ENCODE measurements at regions not wholly inside any gene's neighbourhood (a gene's known extent, or its start where the extent isn't known, plus 50 kb on each side); places are given as distances from the start of the nearest gene placed in this dataset.

DNA sequence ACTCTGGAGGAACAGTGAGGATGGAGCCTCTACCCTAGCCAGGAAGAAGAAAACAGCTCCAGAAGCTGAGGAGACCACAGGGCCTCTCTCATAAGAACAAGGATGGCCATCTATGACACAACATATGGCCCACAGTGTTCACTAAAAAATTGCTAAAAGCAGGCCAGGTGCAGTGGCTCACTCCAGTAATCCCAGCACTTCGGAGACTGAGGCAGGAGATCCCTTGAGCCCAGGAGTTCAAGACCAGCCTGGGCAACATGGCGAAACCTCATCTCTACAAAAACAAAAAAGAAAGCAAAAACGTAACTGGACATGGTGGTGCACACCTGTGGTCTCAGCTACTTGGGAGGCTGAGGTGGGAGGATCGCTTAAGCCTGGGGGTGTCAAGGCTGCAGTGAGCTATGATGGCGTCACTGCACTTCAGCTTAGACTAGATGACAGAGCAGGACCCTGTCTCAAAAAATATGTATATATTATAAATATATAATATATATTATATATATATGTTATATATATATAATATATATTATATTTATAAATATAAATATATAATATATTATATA, 103.1 kb downstream of the TOMM20 start:
- DNase-seq, result peak; percentile 27

DNA sequence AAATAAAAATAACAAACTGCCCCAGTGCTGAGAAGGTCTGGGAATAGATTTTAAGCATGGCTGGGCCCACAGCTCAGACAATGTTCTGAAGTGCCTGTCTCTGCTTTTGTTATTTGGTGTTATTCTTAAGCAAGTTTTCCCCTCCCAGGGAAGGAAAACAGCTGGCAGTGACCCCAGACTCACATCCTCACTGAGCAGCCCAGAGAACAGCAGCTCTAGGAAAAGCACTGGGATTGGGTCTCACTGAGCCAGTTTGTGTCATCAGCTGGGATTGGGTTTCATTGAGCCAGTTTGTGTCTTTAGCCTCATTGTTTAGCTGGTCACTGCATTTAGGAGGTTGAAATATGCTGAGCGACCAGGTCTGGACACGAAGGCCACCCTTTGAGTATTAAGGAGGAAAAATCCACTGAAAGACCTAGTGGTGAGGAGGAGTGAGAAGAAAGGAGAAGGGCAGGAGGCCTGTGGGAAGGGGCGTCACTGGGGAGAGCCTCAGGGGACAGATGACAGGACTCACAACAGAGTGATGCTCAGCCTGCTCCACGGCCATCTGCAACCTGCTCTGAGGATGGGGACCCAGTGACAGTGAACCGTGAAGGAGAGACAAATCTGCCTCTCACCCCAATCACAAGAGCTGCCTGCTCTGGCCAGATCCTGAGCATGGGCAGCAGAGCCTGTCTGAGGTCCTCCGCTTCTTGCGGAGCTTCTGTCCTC, 103.8 kb downstream of the TOMM20 start:
- DNase-seq, result no peak

DNA sequence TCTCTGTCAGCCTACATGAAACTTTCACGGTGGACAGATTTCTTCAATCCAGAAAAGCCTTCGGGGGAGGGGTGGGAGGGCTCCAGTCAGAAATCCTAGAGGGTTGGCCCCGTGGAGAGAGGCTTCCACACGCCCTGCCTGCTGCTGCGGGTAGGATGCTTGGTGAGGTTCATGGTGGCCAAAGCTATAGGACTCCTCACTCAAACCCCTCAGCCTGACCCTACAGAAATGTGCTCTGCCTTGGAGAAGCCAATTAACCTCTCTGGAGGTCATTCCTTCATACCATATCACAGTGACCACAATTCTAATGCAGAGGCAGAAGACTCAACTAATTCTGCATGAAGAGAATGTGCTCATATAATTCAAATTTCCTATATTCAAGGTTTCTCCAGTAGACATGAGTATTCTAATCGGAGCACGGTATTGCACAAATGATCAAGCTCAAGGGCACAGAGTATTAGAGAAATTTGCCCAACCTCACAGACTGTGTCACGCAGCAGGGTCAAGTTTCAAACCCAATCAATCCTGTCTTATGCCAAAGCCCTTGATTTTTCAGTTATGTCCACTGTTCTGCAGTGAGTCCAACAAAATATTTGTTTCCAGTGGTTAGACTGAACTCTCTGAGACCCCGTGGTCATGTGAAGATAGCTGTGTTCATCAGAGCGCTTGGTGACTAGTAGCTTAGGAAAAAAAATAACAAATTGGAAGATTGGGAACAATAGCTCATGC, 104.8 kb downstream of the TOMM20 start:
- no peak for DNase-seq

DNA sequence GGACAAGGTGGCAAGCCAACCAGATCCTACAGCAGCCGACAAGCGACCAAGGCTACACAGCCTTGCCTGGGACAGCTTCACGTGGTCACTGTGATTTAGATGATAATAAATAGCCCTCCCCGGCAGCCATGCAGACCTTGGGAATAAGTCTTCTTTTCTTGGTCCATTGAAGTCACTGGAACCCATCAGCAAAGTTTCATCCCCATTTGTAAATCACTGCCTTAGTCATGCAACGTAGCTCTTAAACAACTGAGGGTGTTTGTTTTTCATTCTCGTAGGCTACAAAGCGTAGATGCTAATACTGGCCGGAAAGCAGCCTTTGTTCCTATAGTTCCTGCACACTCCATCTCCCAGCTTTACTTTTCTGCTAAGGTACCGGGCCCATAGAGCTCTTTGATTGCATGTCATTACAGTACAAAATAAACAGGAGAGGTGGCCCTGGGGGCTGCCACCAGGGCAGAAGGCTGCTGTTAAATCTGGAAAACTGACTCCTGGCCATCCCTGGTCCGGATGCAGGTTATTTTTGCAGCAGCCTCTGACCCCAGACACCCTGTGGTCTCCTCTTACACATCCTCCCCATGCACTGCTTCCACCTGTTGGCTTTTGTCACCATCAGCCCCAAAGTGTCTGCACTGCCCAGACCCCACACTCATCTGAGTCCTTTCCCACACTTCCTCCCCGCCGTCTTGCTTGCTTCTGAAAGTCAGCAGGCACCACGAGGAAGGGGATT, 105.5 kb downstream of the TOMM20 start:
- DNase-seq, result no peak

DNA sequence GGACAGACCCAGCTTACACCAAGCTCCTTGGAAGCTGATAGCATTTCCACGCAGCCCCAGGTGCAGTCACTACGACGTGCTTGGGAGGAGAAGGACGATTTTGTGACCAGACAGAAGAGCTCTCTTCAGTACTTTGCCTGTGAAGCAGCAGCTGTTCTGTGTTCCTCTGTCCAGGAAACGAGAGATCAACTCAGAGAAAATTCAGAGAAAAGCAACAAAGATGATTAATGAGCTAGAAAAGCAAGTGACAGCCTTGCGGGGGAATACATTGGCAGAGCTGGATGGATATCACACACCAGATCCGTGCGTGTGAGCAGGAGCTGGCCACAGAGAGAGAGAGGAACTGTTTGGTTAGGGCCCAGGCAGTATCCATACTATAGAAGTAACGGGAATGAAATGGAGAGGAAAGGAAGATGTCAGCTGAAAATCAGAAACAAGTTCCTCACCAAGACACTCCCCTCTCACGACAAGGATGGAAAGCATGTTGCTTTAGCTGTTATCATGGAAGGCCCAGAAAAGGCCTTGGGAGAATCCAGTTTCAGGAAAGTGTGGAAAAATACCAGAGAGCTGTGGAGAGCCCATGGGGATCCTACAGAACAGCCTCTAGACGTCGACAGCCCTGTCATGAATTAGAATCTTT, 106.2 kb downstream of the TOMM20 start:
- no peak for DNase-seq

DNA sequence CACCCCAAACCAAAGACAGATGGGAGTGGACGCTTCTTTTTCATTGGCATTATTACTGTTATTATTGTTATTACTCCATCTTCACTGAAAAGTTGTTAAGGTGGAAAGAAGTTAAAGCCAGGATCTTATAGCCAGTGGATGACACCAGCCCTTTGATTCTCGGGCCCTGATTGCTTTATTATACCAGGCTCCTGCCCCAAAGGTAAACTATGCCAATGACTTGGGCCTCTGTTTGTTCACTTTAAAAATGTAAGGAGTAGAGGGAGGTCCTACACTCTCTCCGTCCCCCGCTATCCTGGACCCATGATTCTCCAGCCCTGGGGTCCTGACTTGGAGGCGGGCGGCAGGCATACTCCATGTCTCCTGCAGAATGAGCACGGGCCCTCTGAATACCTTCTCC, 106.8 kb downstream of the TOMM20 start:
- DNase-seq, result no peak

DNA sequence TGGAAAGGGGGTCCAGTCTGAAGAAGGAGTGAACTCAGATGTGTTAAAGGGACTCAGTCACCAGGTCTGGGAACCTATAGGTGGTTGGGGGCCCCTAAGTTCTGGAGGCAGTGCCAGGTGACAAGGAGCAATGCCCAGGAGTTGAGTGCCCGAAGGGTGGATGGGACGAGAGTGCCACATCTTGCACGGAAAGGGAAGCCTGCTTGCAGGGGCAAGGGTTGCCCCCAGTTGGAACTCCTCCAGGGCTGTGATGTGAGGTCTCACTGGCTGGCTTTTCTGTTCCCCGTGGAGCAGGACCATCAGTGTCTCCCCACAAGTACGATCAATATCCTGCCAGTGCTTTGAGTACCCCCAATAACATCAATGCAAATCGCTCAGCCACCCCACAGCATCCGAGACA, 107.3 kb downstream of the TOMM20 start:
- no peak for DNase-seq

DNA sequence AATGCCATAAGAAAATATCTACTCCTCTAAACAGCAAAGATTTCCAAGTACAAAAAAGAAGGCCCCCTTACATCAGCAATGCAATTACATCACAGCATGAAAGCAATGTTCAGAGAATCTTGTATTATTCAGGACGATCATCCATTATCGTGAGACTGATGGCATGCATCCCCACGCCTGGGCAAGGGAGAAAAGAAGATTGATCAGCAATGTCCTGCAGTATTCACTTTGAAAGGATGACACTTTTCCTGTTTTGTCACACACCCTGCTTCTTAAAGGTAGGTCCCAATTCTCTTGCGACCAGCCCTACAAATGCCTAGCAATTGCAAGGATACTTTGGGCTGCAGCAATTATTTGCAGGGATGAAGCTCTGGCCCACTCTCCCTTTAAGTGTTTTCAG, 108.7 kb downstream of the TOMM20 start:
- no peak for DNase-seq

DNA sequence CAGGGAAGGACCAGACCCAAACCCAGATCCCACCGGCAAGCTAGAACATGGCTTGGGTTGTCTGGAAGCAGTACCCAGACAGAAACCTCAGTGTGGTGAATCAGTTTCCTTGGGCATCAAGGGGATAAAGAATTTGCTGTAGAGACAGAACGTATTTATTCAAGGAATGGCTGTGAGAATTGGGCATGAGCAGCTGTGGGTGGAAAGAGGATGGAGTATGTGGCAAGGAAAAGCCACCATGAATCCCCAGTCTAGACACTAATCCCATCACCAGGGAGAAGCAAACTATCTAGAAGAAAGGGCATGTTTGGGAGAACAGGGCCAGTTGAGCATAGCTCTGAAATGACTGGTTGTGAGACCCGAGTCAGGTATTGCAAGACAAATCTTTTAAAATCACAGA, 109.2 kb downstream of the TOMM20 start:
- DNase-seq, result no peak

DNA sequence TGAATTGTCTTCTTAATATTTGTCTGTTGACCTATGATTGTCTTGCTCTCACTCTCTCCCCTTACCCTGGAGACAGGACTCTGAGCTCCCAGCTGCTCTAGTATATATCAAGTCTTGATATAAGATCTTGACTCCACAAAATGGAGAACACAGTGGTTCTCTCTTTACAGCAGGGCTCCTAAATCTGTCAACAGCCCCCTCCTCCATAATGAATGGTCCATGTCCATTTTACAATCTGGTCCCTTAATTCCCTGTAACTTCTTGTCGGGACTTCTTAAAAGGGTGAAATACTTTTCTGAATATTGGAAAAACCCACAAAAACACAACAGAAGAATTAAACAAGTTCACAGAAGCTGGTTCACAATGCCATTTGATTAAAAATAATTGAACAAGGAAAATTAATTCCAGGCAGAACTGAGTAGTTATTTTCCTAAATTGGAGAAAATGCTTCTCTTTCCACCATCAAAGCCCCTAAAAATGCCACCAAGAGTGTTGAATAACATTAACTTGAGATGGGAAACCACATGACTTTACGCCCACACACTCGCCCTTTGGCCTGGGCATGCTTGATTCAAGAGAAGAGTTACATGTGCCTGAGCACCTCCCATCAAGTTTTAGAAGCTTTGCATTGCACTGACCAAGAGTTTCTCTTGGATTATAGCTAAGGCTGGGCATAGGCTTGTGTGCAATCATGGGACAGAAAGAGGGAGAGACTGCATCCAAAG, 109.8 kb downstream of the TOMM20 start:
- DNase-seq, result no peak

DNA sequence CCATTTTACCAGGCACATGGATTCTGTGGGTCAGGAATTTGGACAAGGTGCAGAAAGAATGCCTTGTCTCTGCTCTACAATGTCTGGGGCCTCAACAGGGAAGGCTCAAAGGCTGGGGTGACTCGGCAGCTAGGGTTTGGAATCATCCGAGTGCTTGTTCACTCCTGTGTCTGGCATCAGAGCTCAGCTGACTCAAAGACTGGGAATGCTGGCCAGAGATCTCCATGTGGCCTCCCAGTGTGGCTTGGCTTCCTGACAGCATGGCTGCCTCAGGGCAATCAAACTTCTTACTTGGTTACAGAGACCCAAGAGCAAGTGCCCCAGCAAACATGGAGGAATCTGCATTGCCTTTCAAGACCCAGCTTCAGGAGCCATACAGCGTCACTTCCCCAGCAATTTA, 110.5 kb downstream of the TOMM20 start:
- no peak for DNase-seq

DNA sequence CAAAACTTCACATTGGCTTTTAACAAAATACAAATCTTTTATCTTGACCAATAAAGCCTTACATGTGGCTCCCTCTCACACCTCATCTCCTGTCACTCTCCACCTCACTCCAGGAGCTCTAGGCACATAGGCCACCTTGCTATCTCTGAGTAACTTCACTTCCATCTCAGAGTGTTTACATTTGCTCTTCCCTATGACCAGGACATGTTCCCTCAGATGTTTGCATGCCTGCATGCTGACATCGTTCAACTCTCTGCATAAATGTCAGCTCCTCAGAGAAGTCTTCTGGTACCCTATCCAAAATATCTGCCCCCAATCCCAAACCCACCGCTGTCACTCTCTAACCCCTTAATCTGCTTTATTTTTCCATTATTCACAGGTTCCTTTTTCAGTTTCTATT, 110.9 kb downstream of the TOMM20 start:
- no peak for DNase-seq

DNA sequence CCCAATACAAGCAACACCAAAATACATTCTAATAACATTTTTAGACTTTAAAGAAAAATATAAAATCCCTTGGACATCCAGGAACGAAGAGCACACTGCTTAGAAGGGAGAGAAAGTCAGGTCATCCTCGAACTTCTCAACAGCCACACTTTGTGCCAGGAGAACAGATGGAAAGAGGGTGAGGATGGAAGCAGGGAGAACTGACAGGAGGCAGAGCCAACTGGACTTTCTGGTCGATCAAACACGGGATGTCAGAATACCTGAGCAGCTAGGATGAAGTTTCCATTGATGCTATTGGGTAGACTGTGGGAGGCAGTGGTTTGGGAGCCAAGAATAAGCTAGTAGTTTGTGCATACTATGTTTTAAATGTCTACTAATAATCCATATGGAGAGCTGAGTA, 111.4 kb downstream of the TOMM20 start:
- no peak for DNase-seq

DNA sequence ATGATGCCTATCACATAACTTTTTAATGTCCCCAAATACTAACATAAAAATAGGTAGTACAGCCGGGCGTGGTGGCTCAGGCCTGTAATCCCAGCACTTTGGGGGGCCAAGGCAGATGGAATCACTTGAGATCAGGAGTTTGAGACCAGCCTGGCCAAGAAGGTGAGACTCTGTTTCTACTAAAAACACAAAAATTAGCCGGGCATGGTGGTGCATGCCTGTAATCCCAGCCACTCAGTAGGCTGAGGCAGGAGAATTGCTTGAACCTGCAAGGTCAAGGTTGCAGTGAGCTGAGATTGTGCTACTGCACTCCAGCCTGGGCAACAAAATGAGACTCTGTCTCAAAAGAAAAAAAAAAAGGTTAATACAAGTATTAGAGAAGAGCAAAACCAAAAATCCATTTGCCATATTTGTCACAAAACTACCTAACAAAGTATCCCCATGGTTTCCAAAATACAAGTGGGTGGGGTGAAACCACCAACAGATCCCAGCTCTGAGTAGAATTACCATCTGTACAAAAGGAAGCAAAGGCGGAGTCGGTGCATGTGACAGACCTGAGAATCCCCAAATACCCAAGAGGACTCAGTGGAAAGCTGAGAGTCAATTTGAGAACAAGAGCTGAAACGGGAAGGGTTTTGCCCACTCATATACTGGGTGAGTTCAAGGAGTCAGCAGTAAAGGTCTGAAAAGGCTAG, 113.2 kb downstream of the TOMM20 start:
- no peak for DNase-seq

DNA sequence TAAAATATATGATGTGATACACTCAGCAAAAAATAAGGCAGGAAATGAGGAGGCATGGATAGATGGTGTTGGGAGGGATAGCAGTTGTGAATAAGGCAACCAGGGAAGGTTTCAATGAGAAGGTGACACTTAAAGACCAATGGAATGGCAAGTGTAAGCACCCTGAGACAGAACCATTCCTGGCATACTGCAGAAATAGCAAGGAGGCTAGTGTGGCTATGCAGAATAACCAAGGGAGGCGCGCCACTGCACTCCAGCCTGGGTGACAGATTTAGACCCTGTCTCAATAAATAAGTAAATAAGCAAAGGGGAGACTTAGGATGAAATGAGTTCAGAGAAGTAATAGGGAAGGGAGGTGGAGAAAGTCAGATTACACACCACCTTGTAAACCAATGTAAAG, 113.9 kb downstream of the TOMM20 start:
- no peak for DNase-seq

DNA sequence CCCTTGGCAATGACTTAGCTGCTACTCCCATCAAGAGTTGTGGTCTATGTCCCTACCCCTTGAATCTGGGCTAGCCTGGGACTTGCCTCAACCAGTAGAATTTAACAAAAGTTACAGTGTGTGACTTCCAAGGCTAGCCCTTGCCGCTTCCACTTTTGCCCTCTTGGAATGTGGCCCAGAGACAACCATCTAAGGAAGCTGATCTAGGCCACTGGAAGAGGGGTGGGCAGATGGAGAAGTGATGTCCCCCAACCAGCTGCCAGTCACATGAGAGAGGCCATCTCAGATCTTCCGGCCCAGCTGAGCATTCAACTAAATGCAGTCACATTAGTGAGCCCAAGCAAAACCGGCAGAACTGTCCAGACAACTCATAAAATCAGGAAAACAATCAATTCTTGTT, 115.1 kb downstream of the TOMM20 start:
- DNase-seq, result no peak

DNA sequence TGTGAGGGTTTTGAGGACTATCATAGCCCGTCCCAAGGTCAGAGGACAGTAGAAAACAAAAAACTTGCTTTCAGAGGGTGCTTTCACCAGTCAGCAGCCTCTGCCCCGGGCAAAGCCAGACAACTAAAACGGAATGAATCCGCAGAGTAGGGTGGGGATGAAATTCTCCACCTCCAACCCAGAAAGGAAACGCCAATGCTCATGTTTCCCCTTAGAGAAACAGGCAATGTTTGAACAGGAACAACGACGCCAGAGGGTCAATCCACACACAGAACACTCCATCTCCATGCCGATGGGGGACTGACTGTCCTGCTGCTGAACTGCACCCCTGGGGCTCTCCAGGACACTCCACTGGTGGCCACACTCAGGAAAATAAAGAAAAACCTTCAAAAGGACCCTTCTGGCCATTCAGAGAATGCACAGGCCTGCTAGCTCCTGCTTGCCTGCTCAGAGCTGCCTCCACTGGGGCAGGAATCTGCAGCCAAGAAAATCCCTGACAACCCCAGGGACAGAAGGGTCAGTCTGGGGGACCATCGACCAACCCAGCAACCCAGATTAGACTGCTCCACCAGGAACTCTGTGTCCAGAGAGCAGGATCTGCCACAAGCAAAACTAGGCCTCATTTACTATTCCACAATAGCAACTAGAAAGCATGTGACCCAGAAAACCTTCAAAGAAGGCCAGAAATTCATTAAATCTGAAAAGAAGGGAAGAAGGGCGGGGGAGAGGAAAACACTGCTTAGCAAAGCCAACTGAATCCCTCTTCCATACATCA, 116.0 kb downstream of the TOMM20 start:
- DNase-seq, result no peak

DNA sequence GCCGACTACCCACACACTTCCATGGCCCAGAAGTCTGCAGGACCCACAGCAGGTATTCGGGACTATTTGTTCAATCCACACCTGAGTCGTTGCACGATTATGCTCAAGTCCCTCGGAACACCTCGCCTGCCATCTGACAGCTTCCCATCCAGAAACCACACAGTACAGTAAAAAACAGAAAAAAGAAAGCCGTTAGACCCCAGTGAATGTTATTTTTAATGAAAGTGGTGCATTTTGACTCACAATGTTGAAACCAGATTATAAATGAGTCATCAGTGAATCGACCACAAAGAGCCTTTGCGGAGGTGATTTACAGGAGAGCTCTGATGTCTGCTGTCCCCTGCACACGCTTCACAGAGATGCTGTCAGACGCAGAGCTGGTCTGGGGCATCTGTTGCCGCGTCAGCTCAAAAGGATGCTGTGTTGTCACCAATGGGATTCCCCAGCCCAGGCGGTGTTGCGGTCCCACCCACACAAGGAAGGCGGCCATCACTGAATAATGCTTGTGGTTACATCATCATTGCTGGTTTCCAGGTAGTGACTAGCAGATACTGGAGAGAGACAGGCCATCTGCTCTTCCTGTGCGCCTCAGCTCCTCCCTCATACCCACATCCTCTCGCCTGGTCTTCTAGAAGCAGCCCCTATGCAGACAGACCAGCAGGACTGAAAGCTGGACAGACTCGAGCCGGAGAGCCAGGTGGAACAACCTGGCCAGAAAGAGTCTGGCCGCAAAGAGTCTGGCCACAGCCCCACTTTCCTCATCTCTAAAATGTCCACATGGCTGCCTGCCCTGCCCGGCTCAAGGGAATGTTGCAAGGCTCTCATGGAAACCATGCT, 116.8 kb downstream of the TOMM20 start:
- peak; percentile 30 for DNase-seq

DNA sequence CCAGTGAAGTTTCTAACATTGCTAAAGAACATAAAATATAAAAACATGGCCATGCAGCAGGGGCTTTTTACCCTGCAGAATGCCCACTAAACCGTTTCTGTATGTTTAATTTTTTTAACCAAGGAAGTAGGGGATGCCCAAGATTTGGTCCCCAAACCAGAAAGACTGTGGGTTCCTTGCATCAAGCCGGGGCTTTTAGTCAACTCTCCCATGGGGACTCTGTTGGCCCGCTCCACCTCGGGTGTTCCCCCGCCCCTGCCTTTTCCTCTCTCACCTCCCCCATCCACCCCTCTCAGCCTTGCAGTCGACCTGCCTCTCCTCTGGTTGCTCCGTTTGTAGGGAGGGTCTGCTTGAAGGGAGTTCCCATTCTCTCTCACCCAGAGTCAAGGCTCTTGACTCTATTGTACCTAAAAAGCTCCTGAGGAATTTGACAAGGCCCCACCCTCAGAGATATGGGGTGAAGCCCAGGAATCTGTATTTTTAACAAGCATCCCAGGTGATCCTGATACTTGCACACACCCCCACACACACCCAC, 117.5 kb downstream of the TOMM20 start:
- no peak for DNase-seq
